GM18867 (cell line): ENCODE measurements at regions not wholly inside any gene's neighbourhood (a gene's known extent, or its start where the extent isn't known, plus 50 kb on each side); places are given as distances from the start of the nearest gene placed in this dataset.
"Not testable (repeated sequence)": the region's sequence is repeated elsewhere in the genome, so short reads cannot be mapped to it uniquely, and the experiment has no call there.

Experiments used
- ATAC-seq: cut with Tn5 transposase; IDR thresholded peaks from one replicate; pipeline ENCODE4 v1.9.1; 2021; ENCODE audit warnings: mild to moderate bottlenecking, moderate library complexity; ENCODE audit not compliant: unreplicated experiment

- not testable (repeated sequence) for ATAC-seq
Observed at GRCh38 chr4:17436047-17436749, 75.7 kb downstream of the QDPR start.

- no peak for ATAC-seq
Observed at GRCh38 chr4:17433827-17434226, 78.1 kb downstream of the QDPR start.

GRCh38 chr4:17427991-17428390 is 83.9 kb downstream of the QDPR start:
- ATAC-seq: no peak

- ATAC-seq: no peak
Observed at GRCh38 chr4:17426222-17426621, 85.7 kb downstream of the QDPR start.

- no peak for ATAC-seq
Observed at GRCh38 chr4:17418010-17418409, 93.9 kb downstream of the QDPR start.

- no peak for ATAC-seq
Observed at GRCh38 chr4:17414392-17414791, 97.5 kb downstream of the QDPR start.

GRCh38 chr4:17400686-17401085 is 111.2 kb downstream of the QDPR start:
- ATAC-seq: no peak

GRCh38 chr4:17398805-17399204 is 113.1 kb downstream of the QDPR start:
- no peak for ATAC-seq

- no peak for ATAC-seq
Observed at GRCh38 chr4:17398035-17398434, 113.9 kb downstream of the QDPR start.

GRCh38 chr4:17397611-17398010 is 114.3 kb downstream of the QDPR start:
- ATAC-seq: no peak

GRCh38 chr4:17385403-17385802 is 126.5 kb downstream of the QDPR start:
- ATAC-seq: peak; percentile 68

- ATAC-seq: no peak
Observed at GRCh38 chr4:17380347-17380746, 131.5 kb downstream of the QDPR start.

- no peak for ATAC-seq
Observed at GRCh38 chr4:17376205-17376604, 135.7 kb downstream of the QDPR start.

- no peak for ATAC-seq
Observed at GRCh38 chr4:17373666-17374065, 138.2 kb downstream of the QDPR start.

GRCh38 chr4:17370818-17371217 is 141.1 kb downstream of the QDPR start:
- ATAC-seq: no peak

GRCh38 chr4:17368408-17368807 is 143.5 kb downstream of the QDPR start:
- ATAC-seq: no peak

GRCh38 chr4:17367201-17367600 is 144.7 kb downstream of the QDPR start:
- no peak for ATAC-seq

GRCh38 chr4:17366496-17366895 is 145.4 kb downstream of the QDPR start:
- no peak for ATAC-seq

- ATAC-seq: no peak
Observed at GRCh38 chr4:17362430-17362829, 149.5 kb downstream of the QDPR start.

- ATAC-seq: no peak
Observed at GRCh38 chr4:17358241-17358640, 153.6 kb downstream of the QDPR start.

- no peak for ATAC-seq
Observed at GRCh38 chr4:17356926-17357325, 155.0 kb downstream of the QDPR start.

- ATAC-seq: no peak
Observed at GRCh38 chr4:17352357-17352756, 159.5 kb downstream of the QDPR start.

GRCh38 chr4:17347445-17347844 is 164.4 kb downstream of the QDPR start:
- ATAC-seq: peak; percentile 76
